SIG-M5 (cell line): ENCODE measurements at regions not wholly inside any gene's neighbourhood (a gene's known extent, or its start where the extent isn't known, plus 50 kb on each side); places are given as distances from the start of the nearest gene placed in this dataset.
"Not testable (repeated sequence)": the region's sequence is repeated elsewhere in the genome, so short reads cannot be mapped to it uniquely, and the experiment has no call there.

Experiments used
- DNase-seq: peaks from one replicate; lab custom pipeline; 2025; lab: John Stamatoyannopoulos, UW

DNA sequence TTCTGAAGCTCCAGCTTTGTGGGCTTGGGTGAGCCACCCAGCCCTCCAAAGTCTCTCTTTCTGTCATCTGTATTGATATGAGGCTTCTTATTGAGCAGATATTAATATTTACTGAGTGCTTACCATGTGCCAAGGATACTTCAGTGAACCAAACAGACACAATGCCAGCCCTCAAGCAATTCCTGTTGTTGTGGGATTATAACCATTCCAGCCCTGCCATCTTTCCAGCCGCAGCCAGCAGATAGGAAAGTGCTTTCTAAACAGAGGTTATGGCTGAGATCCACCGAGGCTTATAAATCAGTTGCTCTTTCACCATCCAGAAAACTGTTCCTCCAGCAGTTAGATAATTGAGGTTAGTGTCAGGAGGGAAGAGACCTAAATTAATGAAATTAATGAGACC is 137.7 kb upstream of the ALDH1B1 start:
- DNase-seq: no peak

DNA sequence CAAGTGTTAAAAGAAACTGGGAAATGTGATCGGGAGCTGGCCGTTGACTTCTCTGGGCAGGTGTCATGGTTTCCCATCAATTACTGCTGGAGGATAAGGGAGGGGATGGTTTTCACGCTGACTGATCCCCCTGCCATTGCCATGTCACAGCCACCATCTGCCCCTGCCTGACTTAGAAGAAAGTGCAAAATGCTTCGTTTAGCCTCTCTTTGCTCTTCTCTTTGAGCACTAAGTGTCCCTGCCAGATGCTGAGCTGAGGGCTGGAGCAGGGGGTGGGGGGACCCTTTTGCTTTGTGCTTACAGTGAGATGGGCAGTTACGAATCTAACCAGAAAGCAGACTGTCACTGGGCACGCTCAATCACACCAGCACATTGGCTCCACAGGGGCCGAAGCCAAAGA is 138.4 kb upstream of the ALDH1B1 start:
- no peak for DNase-seq

DNA sequence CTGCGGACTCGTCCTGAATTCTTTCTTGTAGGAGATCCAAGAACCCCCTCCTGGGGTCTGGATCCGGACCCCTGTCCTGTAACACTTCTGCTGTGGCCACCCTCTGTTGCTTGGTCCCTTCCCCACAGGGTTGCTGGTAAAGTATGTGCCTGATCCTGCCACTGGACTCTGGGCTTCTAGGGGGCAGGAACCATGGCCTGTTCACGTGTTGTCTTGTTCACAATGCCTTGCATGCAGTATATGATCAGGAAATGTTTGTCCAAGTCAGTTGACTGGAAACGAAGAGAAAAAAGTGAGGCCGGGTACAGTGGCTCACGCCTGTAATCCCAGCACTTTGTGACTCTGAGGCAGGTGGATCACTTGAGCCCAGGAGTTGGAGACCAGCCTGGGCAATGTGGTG is 139.3 kb upstream of the ALDH1B1 start:
- DNase-seq: no peak

DNA sequence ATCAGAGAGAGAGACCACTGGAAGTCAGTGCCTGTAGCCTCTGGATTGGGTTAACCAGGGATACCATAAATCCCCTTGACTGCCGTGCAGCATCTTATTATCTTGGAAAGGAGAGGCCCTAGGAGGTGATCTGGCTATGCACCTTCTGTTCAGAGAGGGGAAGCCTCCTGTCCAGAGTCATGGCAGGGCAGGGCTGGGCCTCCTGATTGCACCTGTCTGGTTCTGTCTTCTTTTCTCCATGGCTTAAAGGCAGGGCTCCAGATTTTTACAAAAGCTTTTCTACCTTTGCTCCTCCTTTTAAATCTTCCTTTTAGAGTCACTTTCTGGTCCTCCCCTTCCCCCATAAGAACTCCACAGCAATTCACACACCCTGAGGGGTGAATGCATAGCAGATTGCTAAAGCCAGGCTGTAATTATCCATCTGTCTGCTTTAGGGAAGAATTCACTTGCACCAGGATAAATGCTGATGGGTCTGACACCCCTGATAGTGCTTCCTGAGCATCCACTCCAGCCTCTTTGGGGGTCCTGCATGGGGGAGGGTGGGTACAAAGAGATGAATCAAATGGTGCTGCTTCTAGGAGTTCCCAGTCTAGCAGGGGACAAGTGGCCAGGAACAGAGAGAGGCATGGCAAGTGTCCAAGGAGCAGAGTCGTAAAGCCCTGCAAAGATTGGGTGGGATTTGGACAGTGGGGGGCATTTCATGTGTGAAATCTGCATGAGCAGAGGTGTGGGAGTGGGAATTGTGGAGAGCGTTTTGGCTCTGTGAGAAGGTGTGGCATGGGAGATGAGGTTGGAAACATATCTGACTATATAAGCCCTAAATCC is 141.3 kb upstream of the ALDH1B1 start:
- DNase-seq: no peak

DNA sequence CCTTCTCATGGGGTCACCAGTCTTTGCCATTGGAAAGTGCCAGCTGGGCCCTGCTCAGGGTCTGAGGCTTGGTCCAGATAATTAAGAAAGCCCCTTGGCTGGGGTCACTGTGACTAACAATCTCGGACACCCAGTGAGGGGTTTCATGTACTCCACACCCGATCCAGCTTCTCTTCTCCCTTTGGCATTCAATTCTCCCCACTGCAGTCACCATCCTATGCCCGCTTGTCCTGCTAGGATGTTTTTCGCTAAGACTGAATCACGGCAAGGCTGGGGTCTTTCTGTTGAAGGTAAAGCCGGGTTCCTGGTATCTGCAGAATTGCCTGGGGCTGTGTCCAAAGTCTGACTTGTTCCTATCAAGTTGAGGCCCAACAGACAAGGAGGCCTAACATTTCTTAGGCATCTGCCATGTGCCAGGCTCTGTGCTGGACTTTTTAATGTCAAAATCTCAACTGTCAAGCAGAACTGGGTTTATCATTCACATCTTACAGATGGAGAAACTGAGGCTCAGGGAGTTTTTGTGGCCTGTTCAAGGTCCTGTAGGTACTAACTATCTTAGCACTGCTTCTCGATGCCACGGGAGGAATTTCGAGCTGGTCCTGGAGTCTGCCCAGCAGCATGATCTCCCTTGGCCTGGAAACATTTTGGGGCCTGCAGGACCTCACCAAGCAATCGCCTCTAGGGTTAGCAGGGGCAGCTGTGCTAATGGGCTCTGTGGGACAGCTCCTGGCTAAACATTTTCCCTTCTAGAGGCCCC is 142.0 kb upstream of the ALDH1B1 start:
- DNase-seq: no peak

DNA sequence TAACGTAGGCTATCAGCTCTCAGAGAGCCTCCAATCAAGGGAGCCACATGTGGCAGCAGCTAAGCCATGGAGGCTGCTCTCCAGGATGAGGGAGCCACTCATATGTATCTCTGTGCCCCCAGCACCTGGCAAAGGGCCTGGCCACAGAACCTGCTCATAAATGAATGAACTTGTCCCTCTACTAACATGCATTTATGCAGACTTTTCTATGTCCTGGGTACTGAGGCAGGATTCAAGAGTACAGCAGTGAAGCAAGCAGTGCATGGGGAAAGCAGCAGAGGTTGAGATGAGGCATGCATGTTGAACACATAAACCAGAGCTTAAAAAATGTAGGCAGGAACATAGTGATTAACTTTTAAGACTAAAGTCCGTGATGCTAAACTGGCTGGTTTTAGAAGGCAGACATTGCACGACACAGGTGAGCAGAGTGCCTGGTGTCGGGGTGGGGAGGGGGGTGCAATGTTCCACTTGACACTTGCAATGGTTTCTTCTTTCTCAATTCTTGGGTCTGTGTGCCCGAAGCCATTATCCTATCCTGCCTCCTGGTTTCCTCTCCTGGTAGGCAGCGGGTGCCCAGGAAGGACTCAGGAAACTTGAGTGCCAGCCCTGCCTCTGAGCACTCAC is 142.8 kb upstream of the ALDH1B1 start:
- no peak for DNase-seq

DNA sequence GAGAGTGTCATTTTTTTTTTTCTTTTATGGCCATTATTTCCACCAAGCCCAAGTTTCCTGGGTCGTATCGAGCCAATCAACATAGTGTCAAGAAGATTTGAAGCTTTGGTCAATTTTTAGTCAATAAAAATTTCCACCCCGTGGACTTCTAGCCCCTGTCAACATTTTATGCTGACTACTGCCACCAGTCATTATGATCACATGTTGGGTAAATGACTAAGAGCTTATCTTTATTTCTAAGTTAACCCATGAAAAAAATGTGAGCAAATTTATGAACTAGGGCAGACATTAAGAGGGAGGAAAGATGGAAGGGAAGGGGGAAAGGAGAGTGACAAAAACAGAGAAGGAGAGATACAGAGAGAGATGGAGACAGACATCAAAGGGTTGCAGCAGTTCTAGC is 143.5 kb upstream of the ALDH1B1 start:
- DNase-seq: no peak

DNA sequence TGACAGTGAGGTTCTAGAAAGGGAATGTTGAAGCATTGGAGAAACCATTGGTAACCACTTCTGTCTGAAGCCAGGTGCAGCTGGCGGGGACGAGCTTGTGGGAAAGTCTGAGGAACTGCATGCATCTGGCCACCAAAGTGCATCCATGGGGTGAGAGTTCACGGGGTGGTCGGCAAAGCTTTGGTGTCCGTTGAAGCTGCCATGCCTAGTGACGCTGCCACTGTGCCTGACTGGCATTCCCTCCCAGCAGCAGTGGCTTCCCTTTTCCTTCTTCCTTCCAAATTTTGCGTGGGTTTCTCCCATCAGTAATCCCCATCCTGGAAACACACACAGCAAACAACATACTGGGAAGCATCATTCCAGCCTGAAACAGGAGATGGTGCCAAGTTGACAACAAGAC is 145.7 kb upstream of the ALDH1B1 start:
- DNase-seq: no peak

DNA sequence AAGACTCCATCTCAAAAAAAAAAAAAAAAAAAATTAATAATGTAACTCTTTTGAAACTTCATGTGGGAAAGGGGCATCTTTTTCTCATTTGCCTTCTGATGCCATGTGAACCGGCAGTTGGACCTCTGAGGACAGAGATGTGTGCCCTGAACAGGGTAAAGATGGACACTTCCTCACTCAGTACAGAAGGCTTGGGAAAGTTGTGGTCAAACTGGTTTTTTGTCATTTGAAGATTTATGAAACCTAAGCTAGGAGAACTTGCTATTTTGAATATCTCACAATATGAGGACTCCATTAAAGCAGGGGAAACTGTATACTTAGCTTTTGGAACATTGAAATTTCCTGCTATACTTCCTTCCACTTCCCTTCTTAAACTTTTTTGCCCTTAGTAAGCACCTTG is 147.5 kb upstream of the ALDH1B1 start:
- DNase-seq: no peak

DNA sequence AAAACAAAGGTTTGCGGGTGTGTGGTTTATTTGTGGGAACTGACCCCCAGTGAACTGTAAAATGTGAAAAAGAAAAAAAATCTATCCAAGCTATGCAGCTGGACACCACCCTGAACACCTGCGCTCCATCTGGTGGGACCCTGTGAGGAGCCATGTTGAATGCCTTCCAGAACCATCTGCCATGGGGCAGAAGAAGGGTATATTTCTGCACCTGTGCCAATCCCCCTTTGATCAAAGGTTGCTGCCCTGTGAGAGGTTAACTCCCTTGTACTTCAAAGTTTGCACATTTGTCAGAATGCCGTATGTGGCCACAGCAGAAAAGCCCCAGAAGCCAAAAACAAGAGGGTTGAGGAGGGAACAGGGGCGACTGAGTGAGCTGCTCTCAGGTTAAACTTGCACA is 148.5 kb upstream of the ALDH1B1 start:
- no peak for DNase-seq

DNA sequence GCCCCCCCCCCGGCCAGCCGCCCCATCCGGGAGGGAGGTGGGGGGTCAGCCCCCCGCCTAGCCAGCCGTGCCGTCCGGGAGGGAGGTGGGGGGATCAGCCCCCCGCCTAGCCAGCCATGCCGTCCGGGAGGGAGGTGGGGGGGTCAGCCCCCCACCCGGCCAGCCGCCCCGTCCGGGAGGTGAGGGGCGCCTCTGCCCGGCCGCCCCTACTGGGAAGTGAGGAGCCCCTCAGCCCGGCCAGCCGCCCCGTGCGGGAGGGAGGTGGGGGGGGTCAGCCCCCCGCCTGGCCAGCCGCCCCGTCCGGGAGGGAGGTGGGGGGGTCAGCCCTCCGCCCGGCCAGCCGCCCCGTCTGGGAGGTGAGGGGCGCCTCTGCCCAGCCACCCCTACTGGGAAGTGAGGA is 150.4 kb upstream of the ALDH1B1 start:
- DNase-seq: not testable (repeated sequence)

DNA sequence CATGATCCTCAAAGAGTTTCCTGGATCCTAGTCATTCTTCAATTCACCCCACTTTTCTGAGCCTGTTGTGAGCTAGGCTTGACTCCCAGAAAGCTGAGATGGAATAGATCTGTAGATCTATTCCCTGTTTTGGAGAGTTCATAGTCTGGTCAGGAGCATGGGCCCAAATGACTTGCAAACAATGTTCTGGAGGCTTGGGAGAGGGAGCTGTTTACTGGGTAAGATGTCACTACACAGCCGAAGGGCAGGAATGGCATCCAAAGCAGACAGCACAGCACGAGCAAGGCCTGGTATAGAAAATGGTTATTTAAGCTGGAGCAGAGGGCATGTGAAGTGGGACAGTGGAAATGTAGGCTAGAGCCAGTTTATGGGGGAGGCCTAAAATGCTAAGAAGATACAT is 152.5 kb upstream of the ALDH1B1 start:
- DNase-seq: no peak

DNA sequence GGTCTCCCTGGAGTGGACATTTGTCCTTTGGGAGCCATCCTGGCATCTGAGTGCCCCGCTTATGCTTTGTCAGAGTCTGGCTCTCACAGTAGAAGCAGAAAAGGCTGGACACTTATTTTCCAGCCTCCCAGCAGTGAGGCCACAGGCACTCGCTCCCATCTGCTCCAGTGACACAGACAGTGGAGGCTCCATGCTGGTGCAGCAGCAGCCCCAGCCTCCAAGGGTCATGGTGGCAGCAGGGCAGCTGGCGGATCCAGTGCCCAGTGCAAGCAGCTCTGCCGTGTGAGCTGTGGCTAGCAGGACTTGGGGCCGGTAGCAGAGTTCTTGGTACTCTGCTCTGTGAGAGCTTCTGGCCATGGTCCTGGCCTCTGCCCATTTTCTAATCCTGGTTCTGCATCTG is 157.3 kb upstream of the ALDH1B1 start:
- no peak for DNase-seq

DNA sequence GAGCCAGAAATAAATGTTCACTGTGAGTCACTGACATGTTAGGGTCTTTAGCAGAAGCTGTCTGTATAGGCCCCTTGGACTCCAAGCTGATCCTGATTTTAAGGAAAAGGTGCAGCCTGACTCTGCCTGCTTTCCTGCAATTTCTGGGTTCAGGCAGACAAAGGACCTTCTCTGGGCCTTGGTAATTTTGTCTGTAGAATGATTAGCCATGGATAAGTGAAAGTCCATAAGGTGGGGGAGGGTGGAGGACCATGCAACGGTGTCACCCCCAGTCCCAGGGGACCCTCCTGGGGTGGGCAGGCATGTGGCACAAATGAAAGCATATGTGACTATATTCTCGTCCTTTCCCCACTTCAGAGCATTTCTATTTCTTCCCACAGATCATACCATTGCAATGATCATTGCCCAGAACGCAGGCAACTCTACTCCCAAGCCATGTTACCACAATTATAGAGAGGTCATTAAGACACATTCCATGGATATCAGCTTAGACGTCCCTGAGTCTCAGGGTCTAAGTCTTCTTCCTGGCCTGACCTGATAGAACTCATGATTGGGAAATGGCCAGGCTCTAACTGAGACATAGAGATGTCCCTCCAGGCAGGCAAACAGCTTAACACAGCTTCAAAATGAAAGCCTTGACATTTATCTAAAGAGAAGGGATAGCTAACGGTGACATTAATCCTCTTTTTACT is 157.9 kb upstream of the ALDH1B1 start:
- DNase-seq: no peak

DNA sequence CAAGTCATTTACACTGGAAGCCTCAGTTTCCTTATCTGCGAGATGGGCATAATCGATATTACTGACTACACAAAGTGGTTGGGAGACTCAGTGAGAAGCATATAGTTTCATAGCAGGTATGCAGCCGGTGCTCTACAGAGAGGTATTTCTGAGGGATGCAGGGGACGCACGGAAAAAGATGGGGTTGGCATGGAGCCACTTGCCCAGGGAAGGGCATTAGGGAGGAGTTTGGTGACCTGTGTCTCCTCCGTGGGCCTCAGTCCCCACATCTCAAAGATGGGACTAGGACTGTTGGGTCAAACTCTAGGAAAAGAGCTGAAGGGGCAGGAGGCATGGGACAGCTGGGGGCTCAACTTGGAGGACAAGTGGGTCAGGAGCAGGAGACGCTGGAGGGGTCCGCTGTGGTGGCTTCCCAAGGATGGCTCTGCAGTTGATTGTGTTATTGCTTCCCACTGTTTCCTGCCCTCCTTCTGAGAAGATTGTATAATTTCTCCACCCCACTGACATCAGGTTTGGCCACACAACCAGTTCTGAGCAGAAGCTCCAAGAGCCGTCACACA is 158.6 kb upstream of the ALDH1B1 start:
- DNase-seq: no peak

DNA sequence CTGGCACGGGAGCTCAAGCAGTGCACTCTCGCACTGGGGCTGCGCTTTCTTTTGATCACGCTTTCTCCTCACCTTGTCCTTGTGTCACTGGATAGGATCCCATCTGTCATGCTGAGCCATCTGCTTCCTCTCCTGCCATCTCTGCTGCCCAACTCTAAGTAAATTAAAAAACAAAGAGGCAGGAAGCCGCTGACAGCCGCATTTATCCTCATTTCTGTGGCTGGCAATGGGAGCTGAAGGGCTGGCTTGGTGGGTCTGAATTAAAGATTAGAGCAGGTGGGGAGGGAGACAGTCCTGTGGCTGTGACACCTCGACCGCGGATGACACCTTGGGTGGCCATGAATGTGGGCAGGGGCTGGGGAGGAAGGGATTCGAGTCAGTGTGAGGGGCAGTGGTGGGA is 159.2 kb upstream of the ALDH1B1 start:
- DNase-seq: no peak

DNA sequence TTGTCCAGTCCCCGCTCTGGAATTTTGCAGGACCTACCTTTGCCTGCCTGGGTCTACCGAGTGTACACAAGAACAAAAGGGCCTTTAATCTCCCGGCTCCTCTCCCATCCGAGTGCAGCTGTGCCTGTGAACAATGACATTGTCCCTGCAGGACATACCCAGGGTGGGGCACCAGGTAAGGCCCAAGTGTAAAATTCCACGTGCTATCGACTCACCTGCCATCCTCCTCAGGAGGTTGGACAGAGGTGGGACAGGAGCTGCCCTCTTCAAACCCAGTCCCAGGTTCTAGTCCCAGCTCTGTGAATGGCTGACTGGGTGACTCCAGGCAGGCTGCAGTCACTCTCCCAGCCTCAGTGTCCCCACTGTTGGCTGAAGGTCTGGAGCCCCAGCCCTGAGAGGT is 159.6 kb upstream of the ALDH1B1 start:
- DNase-seq: no peak

DNA sequence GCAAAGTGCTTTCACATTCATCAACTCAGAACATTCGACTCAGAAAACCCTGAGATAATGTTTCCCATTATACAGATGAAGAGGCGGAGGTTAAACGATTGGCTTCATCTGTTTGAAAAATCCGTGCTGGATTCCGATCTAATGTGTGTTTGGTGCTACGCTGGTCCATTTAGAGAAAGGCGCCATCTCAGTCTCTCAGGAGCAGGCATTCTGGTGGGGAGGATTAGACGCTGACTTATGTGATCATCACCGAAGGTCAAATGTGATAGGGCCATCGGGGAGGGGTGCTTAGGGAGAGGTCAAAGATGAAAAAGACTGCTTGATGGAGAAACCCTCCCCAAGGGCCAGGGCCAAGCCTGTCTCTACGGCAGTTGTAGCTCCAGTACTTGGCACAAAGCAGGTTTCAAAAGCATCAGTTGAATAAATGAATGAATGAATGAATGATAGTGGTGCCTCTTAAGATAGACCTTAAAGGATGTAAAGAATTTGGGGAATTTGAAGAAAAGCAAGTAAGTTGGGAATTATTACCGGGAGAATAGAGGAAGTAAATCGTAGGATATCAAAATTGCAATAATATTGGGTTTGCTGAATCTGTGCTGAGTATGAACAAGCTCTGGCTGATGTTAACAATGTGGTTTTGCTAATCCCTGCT is 160.6 kb upstream of the SHB start:
- no peak for DNase-seq

DNA sequence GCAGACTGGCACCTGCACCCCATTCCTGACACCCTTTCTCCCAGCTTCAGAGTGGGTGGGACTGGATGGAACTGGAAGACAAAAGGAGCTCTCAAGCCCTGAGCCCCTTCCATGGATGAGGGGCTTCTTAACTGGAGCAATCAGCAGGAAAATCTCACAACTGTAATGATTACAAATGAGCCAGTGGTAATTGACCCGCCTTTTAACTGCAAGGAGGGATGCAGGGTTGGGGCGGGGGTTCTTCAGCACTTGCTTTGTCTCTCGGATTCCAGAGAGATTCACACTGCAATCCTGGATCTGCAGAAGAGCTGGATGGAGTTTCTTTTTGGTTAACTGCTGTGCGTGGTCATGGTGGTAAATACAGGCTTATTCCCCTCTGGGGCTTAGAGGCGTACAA is 160.1 kb upstream of the SHB start:
- DNase-seq: no peak

DNA sequence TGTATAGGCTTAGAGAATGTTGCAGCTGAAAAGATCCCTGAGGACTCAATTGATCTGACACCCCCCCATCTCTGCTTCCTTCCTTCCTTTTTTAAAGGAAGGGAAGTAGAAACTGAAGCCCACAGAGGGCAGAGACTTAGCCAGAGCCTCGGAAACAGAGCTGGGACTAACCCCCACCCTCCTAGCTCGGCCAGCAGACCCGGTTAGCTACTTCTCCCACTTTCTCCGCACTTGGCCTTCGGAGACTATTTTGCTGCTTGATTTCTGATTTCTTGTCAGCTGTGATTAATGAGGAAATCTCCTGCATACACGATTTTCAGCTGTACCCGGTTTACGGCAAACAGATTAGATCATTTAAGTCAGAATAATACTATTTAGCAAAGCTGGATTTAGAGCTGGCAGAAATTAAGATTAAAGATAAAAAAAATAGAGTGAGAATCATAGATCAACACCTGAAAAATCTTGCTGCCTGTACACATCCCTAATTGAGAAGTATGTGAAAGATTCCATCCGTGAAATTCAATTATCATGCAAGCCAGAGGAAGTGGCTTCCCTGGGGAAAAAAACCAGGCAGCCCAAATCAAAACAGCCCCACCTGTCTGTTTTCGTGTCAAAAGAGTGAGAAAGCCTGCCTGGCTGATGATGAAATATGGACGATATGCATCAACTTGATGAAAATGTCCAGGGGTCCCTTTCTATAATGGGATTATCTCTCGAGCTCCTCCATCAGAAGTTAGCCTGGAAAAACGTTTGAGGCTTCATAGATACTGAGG is 159.5 kb upstream of the SHB start:
- DNase-seq: no peak

DNA sequence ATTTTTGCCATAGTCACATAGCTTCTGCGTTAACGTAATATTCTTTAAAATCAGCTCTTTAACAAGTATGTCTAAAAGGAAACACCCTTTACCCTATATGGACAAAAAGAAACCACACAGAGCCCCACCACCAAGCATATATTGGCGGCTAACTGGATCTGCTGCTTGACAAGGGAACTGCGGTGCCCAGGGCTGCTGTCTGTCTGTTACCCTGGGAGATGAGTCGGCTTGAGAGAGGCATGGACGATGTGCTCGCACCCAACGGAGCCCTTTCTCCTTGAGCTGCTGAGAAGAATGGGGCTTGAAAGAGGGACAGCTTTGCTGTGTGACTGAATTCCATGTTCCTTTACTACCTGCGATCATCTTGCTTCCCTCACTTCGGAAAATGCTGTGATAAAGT is 158.6 kb upstream of the SHB start:
- DNase-seq: no peak
